ENCODE measurements at regions not wholly inside any gene's neighbourhood (a gene's known extent, or its start where the extent isn't known, plus 50 kb on each side); places are given as distances from the start of the nearest gene placed in this dataset.

DNA sequence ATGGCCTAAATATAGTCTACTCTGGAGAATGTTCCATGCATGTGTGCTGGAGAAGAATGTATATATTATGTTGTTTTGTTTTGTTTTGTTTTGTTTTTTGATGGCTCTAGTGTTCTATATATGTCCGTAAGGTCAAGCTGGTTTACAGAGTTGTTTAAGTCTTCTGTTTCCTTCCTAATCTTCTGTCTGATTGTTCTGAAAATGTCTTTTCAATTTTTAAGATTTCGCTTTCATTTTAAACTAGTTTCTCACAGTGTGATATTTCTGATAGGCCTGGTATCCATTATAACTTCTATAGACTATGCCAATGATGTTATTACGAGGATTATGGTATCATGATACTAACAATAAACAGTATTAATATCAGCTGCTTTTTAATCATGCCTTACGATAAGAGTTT is 1126.3 kb upstream of the SORCS1 start:
- ATAC-seq (ENCODE audit: low read depth) = no peak
- CTCF ChIA-PET = no interaction called here
- no peak overlapping the region for H3K4me3 ChIP-seq (ENCODE audit: control extremely low read depth in 1 of 5, extremely low read depth in 1 of 5, insufficient read depth in 1 of 5, low read depth in 2 of 5, low read length in 4 of 5)
- H3K4me3 Mint-ChIP-seq = no peak overlapping the region
- no peaks in the 10 kb centered on the region for H3K9me3 Mint-ChIP-seq (ENCODE audit: insufficient read depth)
- no peaks in the 10 kb centered on the region for H4K20me1 ChIP-seq (ENCODE audit: control insufficient read depth, insufficient read depth, low read length, poor library complexity, severe bottlenecking)
- no CpG with 5 or more reads among the region's 4 CpGs for WGBS (ENCODE audit: insufficient coverage)
- no peak overlapping the region for H3K27ac Mint-ChIP-seq
- no peaks in the 10 kb centered on the region for H3K4me1 Mint-ChIP-seq
- POLR2A ChIA-PET = no interaction called here
- intact Hi-C loops (cut with micrococcal nuclease) = no loop called here
- H3K79me2 ChIP-seq (ENCODE audit: control insufficient read depth, insufficient read depth, low read length) = no peaks in the 10 kb centered on the region
- no peaks in the 10 kb centered on the region for H3K9me3 ChIP-seq (ENCODE audit: control extremely low read depth in 1 of 3, control insufficient read depth in 2 of 3, insufficient read depth in 1 of 3, low read length in 2 of 3)
- no peak overlapping the region for H3K4me2 ChIP-seq (replicated peaks; ENCODE audit: low read depth, low read length, poor library complexity, severe bottlenecking)
- no peak overlapping the region for H3K27ac ChIP-seq (ENCODE audit: low read length in 2 of 2)
- H3K27me3 Mint-ChIP-seq = no peaks in the 10 kb centered on the region
- H3K36me3 ChIP-seq (replicated peaks in 1 of 2; ENCODE audit: control extremely low read depth in 1 of 2, control insufficient read depth in 1 of 2, extremely low read depth in 1 of 2, insufficient read depth in 2 of 2, low read length in 1 of 2) = no peaks in the 10 kb centered on the region
- DNase-seq = no peak
- H3K9ac ChIP-seq (ENCODE audit: low read length) = no peak overlapping the region
- no peaks in the 10 kb centered on the region for H3K4me1 ChIP-seq (ENCODE audit: control insufficient read depth in 2 of 2, insufficient read depth in 2 of 2, low read length in 2 of 2)
- H3K27me3 ChIP-seq (replicated peaks in 1 of 4; ENCODE audit: control extremely low read depth in 1 of 4, control insufficient read depth in 3 of 4, insufficient read depth in 4 of 4, low read length in 3 of 4) = no peaks in the 10 kb centered on the region
- H2AFZ ChIP-seq (ENCODE audit: insufficient read depth, low read depth, low read length, poor library complexity, severe bottlenecking) = no peak overlapping the region
- no peak for TF ChIP-seq EZH2 (IDR thresholded peaks at IDR 0.05; ENCODE audit: borderline replicate concordance, insufficient read depth, low read depth, low read length, poor library complexity, severe bottlenecking)
- TF ChIP-seq, protein P1, sequence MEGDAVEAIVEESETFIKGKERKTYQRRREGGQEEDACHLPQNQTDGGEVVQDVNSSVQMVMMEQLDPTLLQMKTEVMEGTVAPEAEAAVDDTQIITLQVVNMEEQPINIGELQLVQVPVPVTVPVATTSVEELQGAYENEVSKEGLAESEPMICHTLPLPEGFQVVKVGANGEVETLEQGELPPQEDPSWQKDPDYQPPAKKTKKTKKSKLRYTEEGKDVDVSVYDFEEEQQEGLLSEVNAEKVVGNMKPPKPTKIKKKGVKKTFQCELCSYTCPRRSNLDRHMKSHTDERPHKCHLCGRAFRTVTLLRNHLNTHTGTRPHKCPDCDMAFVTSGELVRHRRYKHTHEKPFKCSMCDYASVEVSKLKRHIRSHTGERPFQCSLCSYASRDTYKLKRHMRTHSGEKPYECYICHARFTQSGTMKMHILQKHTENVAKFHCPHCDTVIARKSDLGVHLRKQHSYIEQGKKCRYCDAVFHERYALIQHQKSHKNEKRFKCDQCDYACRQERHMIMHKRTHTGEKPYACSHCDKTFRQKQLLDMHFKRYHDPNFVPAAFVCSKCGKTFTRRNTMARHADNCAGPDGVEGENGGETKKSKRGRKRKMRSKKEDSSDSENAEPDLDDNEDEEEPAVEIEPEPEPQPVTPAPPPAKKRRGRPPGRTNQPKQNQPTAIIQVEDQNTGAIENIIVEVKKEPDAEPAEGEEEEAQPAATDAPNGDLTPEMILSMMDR (IDR thresholded peaks at IDR 0.05) = no peak

DNA sequence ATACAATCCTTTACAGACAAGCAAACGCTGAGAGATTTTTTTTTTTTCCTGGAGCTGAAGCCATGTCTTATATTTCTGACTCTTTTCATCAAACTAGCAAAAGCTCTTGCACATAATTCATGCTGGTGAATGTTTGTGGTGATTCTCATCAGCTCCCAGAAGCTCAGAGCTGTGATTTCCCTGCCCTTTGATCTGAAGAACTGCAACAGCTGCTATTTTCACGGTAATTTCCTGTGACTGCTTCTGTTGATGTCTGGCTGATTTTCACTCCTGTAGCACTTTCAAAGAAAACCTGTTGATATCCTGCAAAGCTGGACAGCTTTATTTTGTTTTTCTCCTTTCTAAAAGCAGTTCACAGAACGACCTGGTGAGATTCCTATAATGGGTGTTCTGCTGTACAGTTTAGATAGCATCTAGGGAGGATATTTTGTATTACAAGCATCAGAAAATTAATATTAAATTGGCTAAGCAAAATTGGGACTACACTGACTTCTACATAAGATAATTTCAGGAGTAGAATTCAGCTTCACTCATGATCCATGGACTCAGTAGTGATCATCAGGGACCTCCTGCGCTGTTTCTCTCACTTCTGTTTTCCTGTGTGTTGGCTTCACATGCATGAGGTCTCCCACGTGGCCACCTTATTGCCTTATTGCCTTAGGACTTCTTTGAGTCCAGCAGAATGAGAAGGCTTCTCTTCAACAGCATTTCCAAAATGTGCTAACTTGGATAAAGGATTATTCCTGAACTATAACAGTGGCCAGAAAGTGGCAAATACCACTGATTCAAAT is 1111.6 kb upstream of the SORCS1 start:
- no peak for ATAC-seq (ENCODE audit: low read depth)
- H3K4me2 ChIP-seq (replicated peaks; ENCODE audit: low read depth, low read length, poor library complexity, severe bottlenecking) = no peak overlapping the region
- H3K9me3 Mint-ChIP-seq (ENCODE audit: insufficient read depth) = peaks cover 2% of the 10 kb centered on the region
- H3K27me3 ChIP-seq (replicated peaks in 1 of 4; ENCODE audit: control extremely low read depth in 1 of 4, control insufficient read depth in 3 of 4, insufficient read depth in 4 of 4, low read length in 3 of 4) = no peaks in the 10 kb centered on the region
- H3K4me3 ChIP-seq (ENCODE audit: control extremely low read depth in 1 of 5, extremely low read depth in 1 of 5, insufficient read depth in 1 of 5, low read depth in 2 of 5, low read length in 4 of 5) = no peak overlapping the region
- POLR2A ChIA-PET = no interaction called here
- peaks cover 0 to 6% (median 0%) of the 10 kb centered on the region in 3 donors for H3K9me3 ChIP-seq (ENCODE audit: control extremely low read depth in 1 of 3, control insufficient read depth in 2 of 3, insufficient read depth in 1 of 3, low read length in 2 of 3)
- no peak overlapping the region for H3K4me3 Mint-ChIP-seq
- H3K4me1 ChIP-seq (ENCODE audit: control insufficient read depth in 2 of 2, insufficient read depth in 2 of 2, low read length in 2 of 2) = no peaks in the 10 kb centered on the region
- DNase-seq = no peak
- no peak overlapping the region for H2AFZ ChIP-seq (ENCODE audit: insufficient read depth, low read depth, low read length, poor library complexity, severe bottlenecking)
- H3K9ac ChIP-seq (ENCODE audit: low read length) = no peak overlapping the region
- intact Hi-C loops (cut with micrococcal nuclease) = no loop called here
- H4K20me1 ChIP-seq (ENCODE audit: control insufficient read depth, insufficient read depth, low read length, poor library complexity, severe bottlenecking) = no peaks in the 10 kb centered on the region
- 40% methylated on average over 3 of the region's 5 CpGs for WGBS (ENCODE audit: insufficient coverage)
- H3K4me1 Mint-ChIP-seq = no peaks in the 10 kb centered on the region
- TF ChIP-seq, protein P1 (IDR thresholded peaks at IDR 0.05) = no peak
- TF ChIP-seq EZH2 (IDR thresholded peaks at IDR 0.05; ENCODE audit: borderline replicate concordance, insufficient read depth, low read depth, low read length, poor library complexity, severe bottlenecking) = no peak
- H3K27ac Mint-ChIP-seq = no peak overlapping the region
- H3K36me3 ChIP-seq (replicated peaks in 1 of 2; ENCODE audit: control extremely low read depth in 1 of 2, control insufficient read depth in 1 of 2, extremely low read depth in 1 of 2, insufficient read depth in 2 of 2, low read length in 1 of 2) = no peaks in the 10 kb centered on the region
- CTCF ChIA-PET = interaction anchor here (0.7 kb wide), 1 partner anchor 21 kb away, joined by 3 read pairs; no protein-coding TSS in a partner anchor
- H3K27me3 Mint-ChIP-seq = no peaks in the 10 kb centered on the region
- H3K27ac ChIP-seq (ENCODE audit: low read length in 2 of 2) = no peak overlapping the region
- no peaks in the 10 kb centered on the region for H3K79me2 ChIP-seq (ENCODE audit: control insufficient read depth, insufficient read depth, low read length)

Measured in B cell (primary cell).